GM18951 (cell line): ENCODE measurements at regions not wholly inside any gene's neighbourhood (a gene's known extent, or its start where the extent isn't known, plus 50 kb on each side); places are given as distances from the start of the nearest gene placed in this dataset.

Experiments used
- POLR2A ChIP-seq: IDR thresholded peaks from 4 replicates; pipeline ENCODE4 v1.6.1; 2011; ENCODE audit warnings: mild to moderate bottlenecking; ENCODE audit not compliant: insufficient read length, insufficient read depth; ENCODE audit errors: extremely low read depth
- in situ Hi-C: fragments of 300-500 bp; cut with MboI; formaldehyde crosslinking; loops from one replicate; pipeline ENCODE4 v1.12.0; 2022; ENCODE audit warnings: low sequenced_read_pairs, mixed read lengths, inconsistent platforms; ENCODE audit not compliant: unreplicated experiment

- TF ChIP-seq POLR2A, result no peak
- in situ Hi-C loops, result no loop called here
Observed at GRCh38 chr5:173819521-173819920, 68.6 kb upstream of the CPEB4 start.

- in situ Hi-C loops, result no loop called here
- no peak for TF ChIP-seq POLR2A
Observed at GRCh38 chr5:173823274-173823644, 64.9 kb upstream of the CPEB4 start.

- in situ Hi-C loops, result no loop called here
- TF ChIP-seq POLR2A, result no peak
Observed at GRCh38 chr5:173823721-173824567, 64.2 kb upstream of the CPEB4 start.

- no peak for TF ChIP-seq POLR2A
Observed at GRCh38 chr5:173825215-173825865, 62.8 kb upstream of the CPEB4 start.

GRCh38 chr5:173826086-173826427 lies 62.1 kb upstream of the CPEB4 start:
- no peak for TF ChIP-seq POLR2A
- in situ Hi-C loops, result no loop called here

More at GRCh38 chr5:173825215-173825865, 62.8 kb upstream of the CPEB4 start:
- in situ Hi-C loops, result no loop called here

- TF ChIP-seq POLR2A, result no peak
- in situ Hi-C loops, result no loop called here
Observed at GRCh38 chr5:173826428-173827350, 61.5 kb upstream of the CPEB4 start.

GRCh38 chr5:173828952-173829351 lies 59.2 kb upstream of the CPEB4 start:
- in situ Hi-C loops, result no loop called here
- TF ChIP-seq POLR2A, result no peak

GRCh38 chr5:173829826-173830225 lies 58.3 kb upstream of the CPEB4 start:
- in situ Hi-C loops, result no loop called here
- no peak for TF ChIP-seq POLR2A

GRCh38 chr5:173830421-173830820 lies 57.7 kb upstream of the CPEB4 start:
- in situ Hi-C loops, result no loop called here
- no peak for TF ChIP-seq POLR2A

- no peak for TF ChIP-seq POLR2A
- in situ Hi-C loops, result no loop called here
Observed at GRCh38 chr5:173831196-173831914, 56.8 kb upstream of the CPEB4 start.

- no peak for TF ChIP-seq POLR2A
- in situ Hi-C loops, result no loop called here
Observed at GRCh38 chr5:173832386-173832785, 55.8 kb upstream of the CPEB4 start.

GRCh38 chr5:173833196-173833985 lies 54.8 kb upstream of the CPEB4 start:
- in situ Hi-C loops, result no loop called here
- TF ChIP-seq POLR2A, result no peak

- TF ChIP-seq POLR2A, result no peak
- in situ Hi-C loops, result no loop called here
Observed at GRCh38 chr5:173834071-173834771, 53.9 kb upstream of the CPEB4 start.
